ENCODE measurements at regions not wholly inside any gene's neighbourhood (a gene's known extent, or its start where the extent isn't known, plus 50 kb on each side); places are given as distances from the start of the nearest gene placed in this dataset.

DNA sequence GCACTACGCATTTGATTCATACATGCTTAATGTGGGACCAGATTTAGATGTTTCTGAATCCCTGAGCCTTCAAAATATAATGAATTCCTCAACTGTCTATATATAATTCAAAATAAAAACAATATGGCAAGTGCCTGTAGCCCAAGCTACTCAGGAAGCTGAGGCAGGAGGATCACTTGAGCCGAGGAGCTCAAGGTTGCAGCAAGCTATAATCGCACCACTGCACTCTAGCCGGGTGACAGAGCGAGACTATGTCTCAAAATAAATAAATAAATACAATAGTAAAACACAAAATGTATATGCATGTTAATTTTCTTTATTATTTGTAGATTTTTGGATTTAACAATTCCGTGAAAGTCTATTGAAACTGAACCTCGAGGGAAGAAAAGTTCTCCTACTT lies 50.6 kb upstream of the IRX6 start:
- no peaks in the 10 kb centered on the region for H3K27me3 ChIP-seq
- H3K36me3 ChIP-seq: no peaks in the 10 kb centered on the region
- no peaks in the 10 kb centered on the region for H3K9me3 ChIP-seq
- DNase-seq: no peak
- H3K4me1 ChIP-seq: peaks cover 0 to 3% of the 10 kb centered on the region in 2 donors
- WGBS, 2 donors: 82 to 88% methylated on average over 7 of the region's 7 CpGs
- no peak overlapping the region for H3K27ac ChIP-seq
- H3K4me3 ChIP-seq (replicated peaks in 1 of 3): no peak overlapping the region
- TF ChIP-seq, protein P1, sequence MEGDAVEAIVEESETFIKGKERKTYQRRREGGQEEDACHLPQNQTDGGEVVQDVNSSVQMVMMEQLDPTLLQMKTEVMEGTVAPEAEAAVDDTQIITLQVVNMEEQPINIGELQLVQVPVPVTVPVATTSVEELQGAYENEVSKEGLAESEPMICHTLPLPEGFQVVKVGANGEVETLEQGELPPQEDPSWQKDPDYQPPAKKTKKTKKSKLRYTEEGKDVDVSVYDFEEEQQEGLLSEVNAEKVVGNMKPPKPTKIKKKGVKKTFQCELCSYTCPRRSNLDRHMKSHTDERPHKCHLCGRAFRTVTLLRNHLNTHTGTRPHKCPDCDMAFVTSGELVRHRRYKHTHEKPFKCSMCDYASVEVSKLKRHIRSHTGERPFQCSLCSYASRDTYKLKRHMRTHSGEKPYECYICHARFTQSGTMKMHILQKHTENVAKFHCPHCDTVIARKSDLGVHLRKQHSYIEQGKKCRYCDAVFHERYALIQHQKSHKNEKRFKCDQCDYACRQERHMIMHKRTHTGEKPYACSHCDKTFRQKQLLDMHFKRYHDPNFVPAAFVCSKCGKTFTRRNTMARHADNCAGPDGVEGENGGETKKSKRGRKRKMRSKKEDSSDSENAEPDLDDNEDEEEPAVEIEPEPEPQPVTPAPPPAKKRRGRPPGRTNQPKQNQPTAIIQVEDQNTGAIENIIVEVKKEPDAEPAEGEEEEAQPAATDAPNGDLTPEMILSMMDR (IDR thresholded peaks at IDR 0.05): no peak
- no peak for TF ChIP-seq POLR2A (IDR thresholded peaks at IDR 0.05)
- intact Hi-C loops (cut with DNase I): no loop called here

GRCh38 chr16:55273959-55274358 lies 50.0 kb upstream of the IRX6 start:
- intact Hi-C loops (cut with DNase I): no loop called here
- Histone ChIP-seq H3K9me3 (no peaks in the 10 kb centered on the region), H3K36me3 (no peaks in the 10 kb centered on the region), H3K4me3 (replicated peaks in 1 of 3) (no peak overlapping the region), H3K27ac (no peak overlapping the region), H3K4me1 (peaks cover 0 to 3% of the 10 kb centered on the region in 2 donors), H3K27me3 (no peaks in the 10 kb centered on the region)
- no peak for DNase-seq
- TF ChIP-seq POLR2A (IDR thresholded peaks at IDR 0.05): no peak
- TF ChIP-seq, protein P1 (IDR thresholded peaks at IDR 0.05): no peak
- WGBS, 2 donors: 78 to 89% methylated on average over 5 of the region's 5 CpGs
